K562 (cell line): ENCODE measurements at regions not wholly inside any gene's neighbourhood (a gene's known extent, or its start where the extent isn't known, plus 50 kb on each side); places are given as distances from the start of the nearest gene placed in this dataset.

ENCODE experiments used
- ATAC-seq: fragments of 200-7000 bp; cut with Tn5 transposase; 3 replicates; pipeline ENCODE4 v1.9.1; 2020; ENCODE audit warnings: moderate library complexity
- BruUV-seq: library from RNA; stranded (reverse); fragments of 400-500 nt; replicated peaks from 2 replicates; lab custom pipeline; 2021; lab: Mats Ljungman, UMichigan
- CTCF ChIA-PET: fragments of 300-600 bp; formaldehyde crosslinking; extraction: SDS; loops from one replicate; lab custom pipeline; 2021; ENCODE audit warnings: low intra/inter-chr PET ratio; lab: Yijun Ruan, JAX
- POLR2A ChIA-PET: fragments of 300-600, 350-650 bp; sonication (Branson Sonifier 250); formaldehyde crosslinking; extraction: SDS; loops from one replicate; lab custom pipeline; 2021; ENCODE audit warnings: antibody characterized with exemption, inconsistent platforms; lab: Yijun Ruan, JAX
- DNase-seq, 4 experiments: peaks; one replicate each; pipeline versions ENCODE4 v3.0.0 to v3.0.0-alpha.2; 2011 to 2018; ENCODE audit warnings: low spot score in 3 of 4, mixed read lengths in 3 of 4; ENCODE audit errors: extremely low read depth in 1 of 4
- FAIRE-seq: peaks from 2 replicates; lab custom pipeline; 2011; peaks lifted over from hg19 to GRCh38; lab: Jason Lieb, UNC
- H2AFZ ChIP-seq: 2 replicates; pipeline ENCODE4 v1.6.0; 2011; ENCODE audit warnings: low read depth, low read length, control low read depth, inconsistent platforms
- H3K27ac ChIP-seq: fragments of 200-600 bp; 3 replicates; pipeline ENCODE4 v1.8.0; 2011; ENCODE audit warnings: low read depth, mild to moderate bottlenecking, control low read depth, inconsistent platforms, low read length, moderate library complexity, mixed read lengths; ENCODE audit errors: extremely low read depth
- H3K27me3 ChIP-seq, 2 experiments: fragments of 300-600 bp in 1 of 2; 2 replicates in 1 of 2; 3 replicates in 1 of 2; pipeline versions ENCODE4 v1.6.0 to v1.8.0; 2011; ENCODE audit warnings: inconsistent platforms in 2 of 2, low read length in 2 of 2, mild to moderate bottlenecking in 1 of 2, mixed read lengths in 1 of 2, moderate library complexity in 1 of 2; ENCODE audit not compliant: control insufficient read depth in 2 of 2, insufficient read depth in 2 of 2
- H3K36me3 ChIP-seq: fragments of 300-600 bp; 3 replicates; pipeline ENCODE4 v1.8.0; 2011; ENCODE audit warnings: mild to moderate bottlenecking, low read length, inconsistent platforms; ENCODE audit not compliant: control insufficient read depth, insufficient read depth
- H3K4me1 ChIP-seq, 2 experiments: fragments of 200-600 bp in 1 of 2; replicated peaks in 1 of 2; 2 replicates in 1 of 2; 3 replicates in 1 of 2; pipeline versions ENCODE4 v1.5.1 to v1.8.0; 2011; ENCODE audit warnings: inconsistent platforms in 2 of 2, low read length in 2 of 2, mild to moderate bottlenecking in 1 of 2, mixed read lengths in 1 of 2, moderate library complexity in 1 of 2; ENCODE audit not compliant: control insufficient read depth in 2 of 2, insufficient read depth in 2 of 2
- H3K4me2 ChIP-seq: 2 replicates; pipeline ENCODE4 v1.6.1; 2011; ENCODE audit warnings: low read length, control low read depth, inconsistent platforms, mixed read lengths; ENCODE audit not compliant: insufficient read depth
- H3K4me3 ChIP-seq: fragments of 200-600 bp; sonication (generic), shearing (Covaris generic); 2 replicates; pipeline ENCODE4 v1.5.1; 2016; ENCODE audit warnings: control low read depth, inconsistent platforms
- H3K79me2 ChIP-seq: fragments of 200-600 bp; 3 replicates; pipeline ENCODE4 v1.8.0; 2011; ENCODE audit warnings: low read length, inconsistent platforms; ENCODE audit not compliant: control insufficient read depth, insufficient read depth
- H3K9ac ChIP-seq, 2 experiments: 2 replicates each; pipeline versions ENCODE4 v1.6.0 to v1.6.1; 2011; ENCODE audit warnings: low read depth in 2 of 2, low read length in 2 of 2, control low read depth in 1 of 2, inconsistent platforms in 1 of 2, mild to moderate bottlenecking in 1 of 2, mixed read lengths in 1 of 2; ENCODE audit not compliant: insufficient read depth in 1 of 2
- H3K9me1 ChIP-seq: one replicate; pipeline ENCODE4 v1.6.0; 2011; ENCODE audit warnings: inconsistent platforms, mild to moderate bottlenecking, low read length, moderate library complexity; ENCODE audit not compliant: control insufficient read depth, insufficient read depth
- H3K9me3 ChIP-seq: replicated peaks from 2 replicates; pipeline ENCODE4 v1.5.1; 2011; ENCODE audit warnings: low read depth, low read length, inconsistent platforms; ENCODE audit not compliant: control insufficient read depth, insufficient read depth
- H4K20me1 ChIP-seq: replicated peaks from 2 replicates; pipeline ENCODE4 v1.6.1; 2011; ENCODE audit warnings: low read length, inconsistent platforms, mixed read lengths; ENCODE audit not compliant: control insufficient read depth, insufficient read depth
- ASH1L ChIP-seq: fragments of 450-650 bp; IDR thresholded peaks from 2 replicates; pipeline ENCODE4 v1.6.1; 2018; ENCODE audit warnings: borderline replicate concordance, mild to moderate bottlenecking, low read depth; ENCODE audit not compliant: partially characterized antibody
- ATF6 ChIP-seq: sonication (generic); formaldehyde crosslinking; IDR thresholded peaks from 2 replicates; pipeline ENCODE4 v1.4.0; 2020; ENCODE audit warnings: mild to moderate bottlenecking, missing genetic modification reagents
- ATF7 ChIP-seq: fragments of 450-650 bp; IDR thresholded peaks from 2 replicates; pipeline ENCODE4 v1.7.1; 2014; ENCODE audit warnings: mild to moderate bottlenecking, moderate library complexity
- HNRNPH1 ChIP-seq: fragments of 200-400 bp; formaldehyde crosslinking; optimal IDR thresholded peaks from 2 replicates; pipeline ENCODE3; 2017; ENCODE audit warnings: low read depth, mild to moderate bottlenecking, low read length, moderate library complexity
- KDM1A ChIP-seq, 2 experiments: fragments of 450-650 bp; IDR thresholded peaks; 2 replicates each; pipeline ENCODE4 v1.6.1; 2016; ENCODE audit warnings: mild to moderate bottlenecking in 2 of 2
- KLF10 ChIP-seq: fragments of 250-450 bp; sonication (Bioruptor Pico); IDR thresholded peaks from 2 replicates; pipeline ENCODE4 v1.6.1; 2021; ENCODE audit warnings: matching md5 sums
- PHF21A ChIP-seq: fragments of 450-650 bp; IDR thresholded peaks from 2 replicates; pipeline ENCODE4 v1.6.1; 2017; ENCODE audit warnings: low read depth, borderline replicate concordance
- SAP30 ChIP-seq: fragments of 200-600 bp; sonication (generic); IDR thresholded peaks from 2 replicates; pipeline ENCODE4 v1.6.1; 2012; ENCODE audit warnings: borderline replicate concordance, low read depth, mild to moderate bottlenecking, moderate library complexity, low read length, control low read depth, inconsistent platforms; ENCODE audit not compliant: insufficient read depth, poor library complexity, severe bottlenecking
- SETDB1 ChIP-seq: IDR thresholded peaks from one replicate; pipeline ENCODE4 v1.6.1; 2012; ENCODE audit warnings: low read length, control low read depth, inconsistent platforms
- SLC30A9 ChIP-seq: fragments of 250-450 bp; sonication (Bioruptor Pico); IDR thresholded peaks from 2 replicates; pipeline ENCODE4 v1.8.0; 2022; ENCODE audit warnings: mild to moderate bottlenecking, moderate library complexity
- SMC3 ChIP-seq: conservative IDR thresholded peaks from 2 replicates; pipeline ENCODE4 v1.6.1; 2011; ENCODE audit warnings: low read depth, low read length, improper control_type of control experiment; ENCODE audit not compliant: insufficient read depth
- STAG1 ChIP-seq: sonication (generic); formaldehyde crosslinking; IDR thresholded peaks from 2 replicates; pipeline ENCODE4 v1.5.0; 2020; ENCODE audit warnings: missing genetic modification reagents, borderline replicate concordance
- ZNF174 ChIP-seq: fragments of 250-450 bp; sonication (Bioruptor Pico); IDR thresholded peaks from 2 replicates; pipeline ENCODE4 v1.4.0; 2020; ENCODE audit warnings: mild to moderate bottlenecking
- ZNF431 ChIP-seq: sonication (generic); formaldehyde crosslinking; IDR thresholded peaks from 2 replicates; pipeline ENCODE4 v1.8.0; 2022; ENCODE audit warnings: mild to moderate bottlenecking, missing genetic modification reagents
- WGBS: fragments of 100-300 bp; shearing (Covaris generic); methylation state at CpG from one replicate; pipeline ENCODE4 v1.1.6; 2016; ENCODE audit warnings: low coverage, mixed read lengths; ENCODE audit not compliant: insufficient coverage; ENCODE audit errors: missing lambda C conversion rate; 5-methylcytosine and 5-hydroxymethylcytosine counted together
- in situ Hi-C: fragments of 300-500 bp; cut with MboI; formaldehyde crosslinking; loops from 4 replicates; pipeline ENCODE4 v1.15.0; 2018; ENCODE audit warnings: inconsistent platforms, mixed read lengths
- intact Hi-C: fragments of 100-400 bp; cut with micrococcal nuclease; formaldehyde crosslinking; loops from 2 replicates; pipeline ENCODE4 v1.14.2; 2022

- FAIRE-seq (no peak), ATAC-seq (no peak), DNase-seq (no peak)
- Histone ChIP-seq H3K9me3 (peaks cover 1% of the 10 kb centered on the region; the same call in 1 of the 2 replicates), H3K27me3 (no peaks in the 10 kb centered on the region), H3K79me2 (no peaks in the 10 kb centered on the region), H3K27ac (no peak overlapping the region), H3K36me3 (no peaks in the 10 kb centered on the region), H3K9me1 (no peaks in the 10 kb centered on the region), H3K4me1 (no peaks in the 10 kb centered on the region), H3K4me2 (no peak overlapping the region), H4K20me1 (no peaks in the 10 kb centered on the region), H3K9ac (no peak overlapping the region), H3K4me3 (no peak overlapping the region), H2AFZ (no peak overlapping the region)
- POLR2A ChIA-PET: no interaction called here
- WGBS: 0% methylated on average over 1 of the region's 1 CpG
- intact Hi-C loops (no loop called here), in situ Hi-C loops (no loop called here)
- no peak for TF ChIP-seq SAP30
- no peak for TF ChIP-seq SETDB1
- TF ChIP-seq ASH1L: no peak
- TF ChIP-seq PHF21A: no peak
- TF ChIP-seq ATF7: no peak
- TF ChIP-seq SMC3: no peak
- TF ChIP-seq SLC30A9 (CRISPR knock-in tag): no peak
- no peak for TF ChIP-seq KDM1A (IDR thresholded peaks at IDR 0.05)
- TF ChIP-seq ZNF431 (CRISPR knock-in tag): no peak
- no peak for TF ChIP-seq HNRNPH1
- no peak for TF ChIP-seq KLF10 (CRISPR knock-in tag)
- no peak for TF ChIP-seq ATF6 (CRISPR knock-in tag)
- no peak for TF ChIP-seq STAG1 (CRISPR knock-in tag)
- no peak for TF ChIP-seq ZNF174 (CRISPR knock-in tag)
- BruUV-seq: no TSS peak
- CTCF ChIA-PET: no interaction called here
Observed at GRCh38 chr5:84825606-84826005, 440.9 kb upstream of the EDIL3 start.
